ENCODE measurements at regions not wholly inside any gene's neighbourhood (a gene's known extent, or its start where the extent isn't known, plus 50 kb on each side); places are given as distances from the start of the nearest gene placed in this dataset.

GRCh38 chr18:45361125-45361851 lies 254.0 kb upstream of the SLC14A2 start:
- no peak for DNase-seq (ENCODE audit: extremely low read depth, low read depth)
- no peak for TF ChIP-seq CTCF (IDR thresholded peaks at IDR 0.05; ENCODE audit: low read depth, low read length, missing control alignments)
- no peak overlapping the region for H3K4me3 ChIP-seq (replicated peaks; ENCODE audit: low read depth, low read length)

DNA sequence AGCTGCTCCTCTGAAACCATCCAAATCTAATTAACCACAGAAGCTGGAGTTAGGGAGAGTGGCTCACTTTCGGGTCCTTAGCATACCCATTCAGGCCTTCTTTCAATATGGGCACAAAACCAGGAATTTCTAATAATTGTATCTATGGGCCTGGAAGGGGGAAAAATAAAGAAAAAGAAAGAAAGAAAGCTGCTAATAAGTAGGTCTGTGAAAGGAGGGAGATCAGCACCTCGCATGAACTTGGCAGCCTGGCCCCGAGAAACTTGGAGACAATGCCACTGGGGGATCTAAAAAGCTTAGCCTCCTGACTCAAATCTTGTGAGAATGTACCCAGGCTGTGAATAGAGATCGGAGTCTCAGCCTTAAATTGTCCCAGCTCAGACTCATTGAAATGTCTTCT lies 252.1 kb upstream of the SLC14A2 start:
- DNase-seq (ENCODE audit: extremely low read depth, low read depth), result no peak
- H3K4me3 ChIP-seq (replicated peaks; ENCODE audit: low read depth, low read length), result no peak overlapping the region
- no peak for TF ChIP-seq CTCF (IDR thresholded peaks at IDR 0.05; ENCODE audit: low read depth, low read length, missing control alignments)

DNA sequence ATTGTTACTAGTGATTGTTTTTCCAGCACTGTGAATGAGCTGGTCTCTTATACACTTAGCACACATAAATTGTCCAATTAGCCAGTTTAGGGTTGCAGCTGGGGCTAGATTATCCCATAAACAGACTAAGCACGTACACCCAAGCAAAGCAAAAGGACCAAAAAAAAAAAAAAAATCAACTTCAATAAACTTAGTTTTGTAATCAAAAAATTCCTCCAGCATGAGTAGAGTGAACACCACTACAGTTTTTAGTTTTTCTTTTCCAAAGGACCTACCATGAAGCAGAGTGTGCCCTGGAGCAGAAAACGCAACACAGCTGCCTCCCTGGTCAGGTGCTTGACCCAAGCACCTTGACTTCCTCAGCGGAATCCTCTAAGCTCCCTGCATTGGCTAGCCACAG lies 249.4 kb upstream of the SLC14A2 start:
- no peak for DNase-seq (ENCODE audit: extremely low read depth, low read depth)

GRCh38 chr18:45370255-45371010 lies 244.8 kb upstream of the SLC14A2 start:
- DNase-seq (ENCODE audit: extremely low read depth, low read depth), result no peak
- no peak for TF ChIP-seq CTCF (IDR thresholded peaks at IDR 0.05; ENCODE audit: low read depth, low read length, missing control alignments)
- H3K4me3 ChIP-seq (replicated peaks; ENCODE audit: low read depth, low read length), result no peak overlapping the region

More for the DNA sequence above, 249.4 kb upstream of the SLC14A2 start:
- no peak for TF ChIP-seq CTCF (IDR thresholded peaks at IDR 0.05; ENCODE audit: low read depth, low read length, missing control alignments)
- H3K4me3 ChIP-seq (replicated peaks; ENCODE audit: low read depth, low read length), result no peak overlapping the region

DNA sequence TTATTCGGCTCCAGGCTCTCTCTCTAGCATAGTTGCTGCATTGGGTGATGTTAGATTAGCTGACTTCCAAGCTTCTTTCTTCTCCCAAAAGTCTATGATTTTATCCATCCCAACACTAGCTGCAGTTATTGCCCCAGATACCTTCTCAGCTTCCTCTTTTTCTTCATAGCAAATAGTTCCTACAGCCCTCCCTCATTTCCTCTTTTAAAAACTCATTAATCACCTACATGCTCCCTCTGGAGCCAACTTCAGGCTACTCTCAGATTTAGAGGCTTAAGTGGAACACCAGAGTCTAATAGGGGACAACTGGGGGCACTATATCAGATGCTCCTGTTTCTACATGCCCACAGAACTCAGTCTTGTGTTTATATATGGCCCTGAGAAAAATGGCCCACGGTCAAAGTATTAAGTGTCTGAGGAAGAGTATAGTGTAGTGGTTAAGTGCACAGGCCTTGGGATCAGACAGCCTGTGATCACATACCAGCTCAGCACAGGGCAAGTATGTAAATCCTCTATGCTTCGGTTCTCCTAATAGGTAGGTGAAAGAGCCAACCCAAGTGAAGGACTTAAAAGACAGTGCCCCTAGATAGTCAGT lies 241.9 kb upstream of the SLC14A2 start:
- TF ChIP-seq CTCF (IDR thresholded peaks at IDR 0.05; ENCODE audit: low read depth, low read length, missing control alignments), result no peak
- no peak for DNase-seq (ENCODE audit: extremely low read depth, low read depth)
- no peak overlapping the region for H3K4me3 ChIP-seq (replicated peaks; ENCODE audit: low read depth, low read length)

- TF ChIP-seq CTCF (IDR thresholded peaks at IDR 0.05; ENCODE audit: low read depth, low read length, missing control alignments), result no peak
- DNase-seq (ENCODE audit: extremely low read depth, low read depth), result no peak
Measured at GRCh38 chr18:45374236-45374635, 241.0 kb upstream of the SLC14A2 start.

More at GRCh38 chr18:45374236-45374635, 241.0 kb upstream of the SLC14A2 start:
- H3K4me3 ChIP-seq (replicated peaks; ENCODE audit: low read depth, low read length), result no peak overlapping the region
